Tibial artery (tissue), 4 donors: ENCODE measurements at regions not wholly inside any gene's neighbourhood (a gene's known extent, or its start where the extent isn't known, plus 50 kb on each side); places are given as distances from the start of the nearest gene placed in this dataset.

Source experiments
- DNase-seq, 2 donors: peaks; one replicate each; pipeline ENCODE4 v3.0.0-alpha.2; 2019
- H3K27ac ChIP-seq, 2 donors: fragments of 200-600 bp; sonication (generic) in 1 of 2; 1 replicate in 1 of 2; 2 replicates in 1 of 2; pipeline ENCODE4 v1.5.1; 2018 to 2019; ENCODE audit warnings: mild to moderate bottlenecking in 1 of 2
- H3K27me3 ChIP-seq, 2 donors: fragments of 200-600 bp; sonication (generic) in 1 of 2; one replicate each; pipeline versions ENCODE4 v1.5.1 to v1.6.0; 2016 to 2019
- H3K36me3 ChIP-seq, 3 donors: fragments of 200-600 bp; sonication (generic) in 2 of 3; one replicate each; pipeline ENCODE4 v1.5.1; 2016 to 2019; ENCODE audit warnings: mild to moderate bottlenecking in 2 of 3
- H3K4me1 ChIP-seq, 4 donors: fragments of 200-600 bp; sonication (generic) in 2 of 4; 1 replicate in 3 of 4; 2 replicates in 1 of 4; pipeline ENCODE4 v1.5.1; 2016 to 2019
- H3K4me3 ChIP-seq, 2 donors: fragments of 200-600 bp; sonication (generic) in 1 of 2; 1 replicate in 1 of 2; 2 replicates in 1 of 2; pipeline ENCODE4 v1.5.1; 2018 to 2019; ENCODE audit warnings: mild to moderate bottlenecking in 2 of 2
- H3K9me3 ChIP-seq, 3 donors: fragments of 200-600 bp; sonication (generic) in 1 of 3; one replicate each; pipeline ENCODE4 v1.5.1; 2016 to 2019
- CTCF ChIP-seq, 2 experiments: fragments of 200-600 bp in 1 of 2; fragments of 450-650 bp in 1 of 2; IDR thresholded peaks; one replicate each; pipeline ENCODE4 v1.5.1; 2017 to 2019; ENCODE audit warnings: antibody characterized with exemption in 2 of 2, mild to moderate bottlenecking in 1 of 2, moderate library complexity in 1 of 2
- intact Hi-C: fragments of 100-400 bp; cut with DNase I; formaldehyde crosslinking; loops from one replicate; pipeline ENCODE4 v1.15.0; 2023; ENCODE audit warnings: low total_unique reads

GRCh38 chr5:110086658-110087388 lies 397.1 kb downstream of the MAN2A1 start:
- no peaks in the 10 kb centered on the region for H3K36me3 ChIP-seq
- no peak overlapping the region for H3K27ac ChIP-seq
- intact Hi-C loops: loop anchor here (5.0 kb wide), 1 partner anchor 85 kb away; no protein-coding TSS in a partner anchor
- peak; percentile 48 to 82 for DNase-seq
- TF ChIP-seq CTCF (IDR thresholded peaks at IDR 0.05): no peak
- no peaks in the 10 kb centered on the region for H3K27me3 ChIP-seq
- no peaks in the 10 kb centered on the region for H3K9me3 ChIP-seq
- peaks cover 0 to 52% (median 13%) of the 10 kb centered on the region in 4 donors for H3K4me1 ChIP-seq
- no peak overlapping the region for H3K4me3 ChIP-seq

- DNase-seq: no peak
- intact Hi-C loops: loop anchor here (5.0 kb wide), 1 partner anchor 86 kb away; no protein-coding TSS in a partner anchor
- H3K36me3 ChIP-seq: no peaks in the 10 kb centered on the region
- H3K4me3 ChIP-seq: no peak overlapping the region
- peaks cover 0 to 52% (median 13%) of the 10 kb centered on the region in 4 donors for H3K4me1 ChIP-seq
- no peak for TF ChIP-seq CTCF (IDR thresholded peaks at IDR 0.05)
- H3K27me3 ChIP-seq: no peaks in the 10 kb centered on the region
- H3K9me3 ChIP-seq: no peaks in the 10 kb centered on the region
- H3K27ac ChIP-seq: no peak overlapping the region
Measured at GRCh38 chr5:110087829-110088228, 398.1 kb downstream of the MAN2A1 start.

- Histone ChIP-seq H3K27ac (no peak overlapping the region), H3K4me3 (no peak overlapping the region), H3K9me3 (no peaks in the 10 kb centered on the region), H3K36me3 (no peaks in the 10 kb centered on the region), H3K27me3 (no peaks in the 10 kb centered on the region), H3K4me1 (peaks cover 0 to 58% (median 16%) of the 10 kb centered on the region in 4 donors)
- intact Hi-C loops: loop anchor here (5.0 kb wide), 1 partner anchor 87 kb away; no protein-coding TSS in a partner anchor
- TF ChIP-seq CTCF (IDR thresholded peaks at IDR 0.05): no peak
- DNase-seq: no peak
Measured at GRCh38 chr5:110088676-110089436, 399.1 kb downstream of the MAN2A1 start.

- Histone ChIP-seq H3K36me3 (no peaks in the 10 kb centered on the region), H3K27me3 (no peaks in the 10 kb centered on the region), H3K4me1 (peaks cover 0 to 18% (median 8%) of the 10 kb centered on the region in 4 donors), H3K4me3 (no peak overlapping the region), H3K27ac (no peak overlapping the region), H3K9me3 (no peaks in the 10 kb centered on the region)
- no peak for DNase-seq
- TF ChIP-seq CTCF (IDR thresholded peaks at IDR 0.05): no peak
- intact Hi-C loops: no loop called here
Measured at GRCh38 chr5:110092955-110093785, 403.4 kb downstream of the MAN2A1 start.

- H3K27me3 ChIP-seq: no peaks in the 10 kb centered on the region
- H3K36me3 ChIP-seq: no peaks in the 10 kb centered on the region
- H3K9me3 ChIP-seq: no peaks in the 10 kb centered on the region
- no peak for TF ChIP-seq CTCF (IDR thresholded peaks at IDR 0.05)
- H3K4me3 ChIP-seq: no peak overlapping the region
- no peak overlapping the region for H3K27ac ChIP-seq
- no peak for DNase-seq
- intact Hi-C loops: no loop called here
- H3K4me1 ChIP-seq: peaks cover 0 to 9% (median 4%) of the 10 kb centered on the region in 4 donors
Measured at GRCh38 chr5:110094109-110094508, 404.4 kb downstream of the MAN2A1 start.
